SH-SY5Y (cell line): ENCODE measurements at regions not wholly inside any gene's neighbourhood (a gene's known extent, or its start where the extent isn't known, plus 50 kb on each side); places are given as distances from the start of the nearest gene placed in this dataset.

ENCODE experiments used
- GATA2 ChIP-seq: IDR thresholded peaks from 2 replicates; pipeline ENCODE4 v1.6.1; 2011; ENCODE audit warnings: mild to moderate bottlenecking, low read depth, low read length
- GATA3 ChIP-seq: IDR thresholded peaks from 2 replicates; pipeline ENCODE4 v1.6.1; 2011; ENCODE audit warnings: low read depth, mild to moderate bottlenecking, low read length, moderate library complexity

DNA sequence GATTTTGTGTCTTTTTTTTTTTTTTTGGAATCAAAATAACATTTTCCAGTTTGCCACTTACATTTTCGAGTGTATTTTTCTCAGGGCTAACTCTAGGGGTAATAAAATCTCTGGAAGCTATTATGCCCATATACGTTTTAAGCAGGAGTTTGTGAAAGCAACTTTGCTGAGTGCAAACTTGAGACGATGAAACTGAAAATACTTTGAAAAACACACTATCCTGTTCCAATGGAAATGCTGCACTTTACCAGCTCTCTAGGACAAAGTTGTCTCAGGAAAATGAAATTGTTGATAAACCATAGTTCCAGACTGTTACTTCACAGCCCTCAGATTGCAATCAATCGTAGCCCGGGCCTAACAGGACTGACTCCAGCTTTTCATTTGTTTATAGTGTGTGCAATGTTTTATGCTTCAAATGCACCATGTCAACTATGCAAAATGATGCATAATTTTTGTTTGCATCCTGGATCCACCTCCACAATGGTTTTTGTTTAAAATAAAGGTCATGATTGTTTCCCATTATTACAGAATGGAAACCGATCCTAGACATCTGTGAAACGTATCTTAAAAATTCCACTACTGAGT is 220.6 kb upstream of the PKN2 start:
- TF ChIP-seq GATA2 (no peak), GATA3 (no peak)

DNA sequence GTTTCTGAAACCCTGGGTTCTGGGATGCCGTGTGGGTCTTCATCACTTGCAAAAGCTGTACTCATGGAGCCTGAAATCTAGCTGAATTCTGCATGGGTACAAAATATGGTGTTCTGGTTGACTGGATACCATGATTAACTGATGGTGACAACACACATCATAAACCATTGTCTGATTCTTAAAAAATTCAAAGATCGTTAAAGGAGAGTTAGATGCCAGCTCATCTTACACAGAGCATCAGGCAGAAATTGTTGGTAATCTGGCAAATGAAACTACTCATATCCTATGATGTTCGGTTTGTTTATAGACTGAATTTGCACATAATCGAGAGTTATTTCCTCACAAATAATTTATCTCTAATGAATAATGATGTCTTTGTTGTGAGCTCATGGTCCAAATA is 218.1 kb upstream of the PKN2 start:
- no peak for TF ChIP-seq GATA2
- TF ChIP-seq GATA3, result no peak

DNA sequence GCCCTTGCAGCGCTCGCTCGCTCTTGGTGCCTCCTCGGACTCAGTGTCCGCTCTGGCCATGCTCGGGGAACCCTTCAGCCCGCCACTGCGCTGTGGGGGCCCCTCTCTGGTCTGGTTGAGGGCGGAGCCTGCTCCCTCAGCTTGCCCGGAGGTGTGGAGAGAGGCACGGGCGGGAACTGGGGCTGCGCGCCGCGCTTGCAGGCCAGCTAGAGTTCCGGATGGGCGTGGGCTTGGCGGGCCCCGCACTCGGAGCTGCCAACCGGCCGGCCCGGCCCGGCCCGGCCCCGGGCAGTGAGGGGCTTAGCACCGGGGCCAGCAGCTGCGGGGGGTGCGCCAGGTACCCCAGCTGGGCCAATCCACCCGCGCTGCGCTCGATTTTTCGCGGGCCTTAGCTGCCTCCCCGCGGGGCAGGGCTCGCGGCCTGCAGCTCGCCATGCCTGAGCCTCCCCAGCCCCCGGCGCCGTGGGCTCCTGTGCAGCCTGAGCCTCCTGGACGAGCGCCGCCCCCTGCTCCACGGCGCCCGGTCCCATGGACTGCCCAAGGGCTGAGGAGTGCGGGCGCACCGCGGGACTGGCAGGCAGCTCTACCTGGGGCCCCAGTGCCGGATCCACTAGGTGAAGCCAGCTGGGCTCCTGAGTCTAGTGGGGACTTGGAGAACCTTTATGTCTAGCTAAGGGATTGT is 217.0 kb upstream of the PKN2 start:
- TF ChIP-seq GATA2 (no peak), GATA3 (no peak)

DNA sequence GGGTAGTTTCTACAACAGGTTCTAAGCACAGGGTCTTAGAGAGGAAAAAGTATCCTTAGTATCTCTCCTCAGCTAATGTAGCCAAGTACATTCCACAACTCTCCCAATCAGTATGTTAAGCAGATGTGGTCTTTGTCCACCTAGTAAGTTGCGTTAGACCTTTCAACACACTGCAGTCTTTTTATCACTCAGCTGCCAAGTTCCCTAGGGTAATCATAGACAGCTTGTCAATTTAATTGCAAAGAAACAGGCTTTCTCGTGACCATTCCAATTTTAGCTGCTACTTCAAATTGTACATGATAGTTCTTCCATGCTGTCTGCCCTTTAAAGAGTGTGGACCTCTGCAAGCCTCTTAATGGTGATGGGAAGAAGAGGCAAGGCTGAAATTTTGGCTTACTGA is 211.8 kb upstream of the PKN2 start:
- TF ChIP-seq GATA3 (no peak), GATA2 (no peak)

DNA sequence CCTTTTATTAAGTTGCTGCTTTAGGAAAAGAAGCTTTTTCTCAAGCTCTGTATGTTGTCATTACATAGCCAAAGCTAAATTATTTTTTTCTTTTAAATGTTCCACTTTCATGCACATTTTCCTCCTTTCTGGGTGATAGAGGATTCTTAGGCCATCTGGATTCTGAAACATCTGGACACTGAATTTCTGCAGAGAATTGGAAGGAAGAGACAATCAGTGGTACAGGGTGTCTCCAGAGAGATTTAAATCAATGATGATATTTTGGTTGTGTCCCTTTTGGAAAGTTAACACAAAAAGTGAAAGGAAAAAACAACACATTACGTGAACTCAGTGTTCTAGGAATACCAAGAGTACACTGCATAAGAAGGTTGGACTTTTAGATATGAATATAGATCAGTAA is 211.4 kb upstream of the PKN2 start:
- no peak for TF ChIP-seq GATA2
- TF ChIP-seq GATA3, result no peak

DNA sequence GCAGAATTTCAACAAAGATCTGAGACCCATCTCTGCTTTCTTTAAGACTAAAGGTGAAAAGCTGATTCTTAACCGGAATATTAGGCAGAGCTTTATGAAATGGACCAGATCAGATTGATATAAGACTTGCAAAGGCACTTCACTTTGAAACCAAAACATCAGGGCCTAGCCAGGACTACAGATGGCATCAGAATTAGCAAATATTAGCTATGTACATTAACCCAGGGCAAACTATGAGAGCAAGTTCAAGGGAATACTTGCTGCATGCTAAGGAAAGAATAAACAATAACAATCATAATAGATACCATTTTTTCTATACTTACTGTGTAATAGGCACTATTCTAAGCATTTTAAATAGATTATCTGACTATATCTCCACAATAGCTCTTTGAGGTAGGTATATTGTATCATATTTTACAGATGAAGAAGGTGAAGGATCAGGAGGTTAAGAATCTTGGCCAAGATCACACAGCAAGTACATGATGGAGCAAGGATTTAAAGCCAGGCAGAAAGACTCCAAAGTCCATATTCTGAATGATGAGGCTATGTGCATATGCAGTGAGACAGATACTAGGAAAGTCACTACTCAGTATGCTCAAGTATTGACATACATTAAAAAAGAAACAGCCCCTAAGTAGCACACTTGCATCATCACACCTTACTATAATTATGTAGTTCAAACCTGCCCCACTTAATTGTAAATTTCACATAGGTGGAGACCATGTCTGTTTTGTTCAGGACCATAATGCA is 209.3 kb upstream of the PKN2 start:
- TF ChIP-seq GATA2, result no peak
- no peak for TF ChIP-seq GATA3

DNA sequence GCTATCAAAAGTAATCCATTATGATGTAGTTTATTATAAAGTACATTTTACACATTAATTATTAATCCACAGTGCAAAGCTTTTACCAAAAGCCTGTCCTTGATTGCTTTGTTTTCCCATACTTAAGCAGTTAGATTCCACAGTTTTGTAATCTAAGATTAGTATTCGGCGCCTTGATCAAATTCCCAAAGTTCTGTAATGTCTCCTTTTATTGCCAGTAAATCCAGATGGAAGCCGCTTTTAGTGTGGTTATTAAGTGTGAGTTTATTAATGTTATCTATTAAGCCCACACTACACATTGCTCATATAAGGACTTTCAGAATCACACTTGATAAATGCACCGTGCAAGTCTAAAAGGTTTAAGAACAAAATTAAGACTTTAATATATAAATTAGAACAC is 199.2 kb upstream of the PKN2 start:
- TF ChIP-seq GATA3 (no peak), GATA2 (no peak)

DNA sequence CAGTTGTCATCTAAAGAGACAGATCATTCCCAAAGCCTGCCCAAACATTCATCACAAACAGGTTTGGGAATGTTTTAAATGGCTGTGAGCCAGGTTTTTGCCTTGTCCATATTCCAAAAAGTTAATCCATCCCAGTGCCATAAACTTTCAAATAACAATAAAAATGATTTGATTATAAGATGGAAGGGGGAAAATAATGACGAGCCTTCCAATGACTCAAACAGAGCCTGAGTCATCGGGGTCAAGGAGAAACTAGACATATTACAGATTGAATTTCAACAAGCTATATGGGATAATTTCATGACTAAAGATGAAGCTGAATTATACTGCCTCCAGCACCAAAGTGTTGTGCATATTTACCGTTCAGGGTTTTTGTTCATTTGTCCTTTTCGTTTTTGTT is 195.8 kb upstream of the PKN2 start:
- TF ChIP-seq GATA3, result no peak
- TF ChIP-seq GATA2, result no peak

DNA sequence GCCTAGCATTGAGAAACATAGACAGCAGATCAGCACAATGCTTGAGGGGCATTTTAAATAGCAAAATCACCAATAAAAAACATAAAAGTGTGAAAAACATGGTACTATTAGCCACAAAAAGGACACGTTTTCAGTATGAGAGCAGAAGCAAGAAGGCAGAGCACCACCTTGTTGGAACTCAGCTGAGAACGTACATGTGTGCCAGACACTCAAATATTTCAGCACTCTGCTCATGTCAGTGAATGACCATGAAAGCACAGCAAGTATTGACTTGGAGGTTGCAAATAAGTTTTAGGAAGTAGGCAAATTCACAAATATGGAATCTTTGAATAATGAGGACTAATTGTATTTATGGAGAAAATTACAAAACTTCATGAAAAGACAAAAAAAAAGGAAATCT is 193.4 kb upstream of the PKN2 start:
- no peak for TF ChIP-seq GATA3
- TF ChIP-seq GATA2, result no peak

DNA sequence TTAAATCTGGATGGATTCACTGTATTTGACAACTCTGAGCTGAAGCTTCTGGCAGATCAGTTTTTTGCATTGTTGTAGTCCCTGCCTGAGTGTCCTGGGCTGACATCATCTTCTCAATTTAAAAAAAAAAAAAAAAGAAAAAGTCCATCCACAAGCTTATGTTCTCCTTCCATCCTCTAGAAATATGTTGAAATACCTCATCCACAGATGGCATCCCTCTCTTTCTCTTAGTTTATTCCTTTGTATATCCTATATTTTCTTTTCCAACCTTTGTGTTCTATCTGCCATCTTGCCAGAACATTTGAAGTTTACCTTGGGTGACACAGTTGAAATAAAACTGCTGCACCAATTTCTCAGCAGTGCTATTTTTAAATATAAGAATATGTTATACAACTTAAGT is 184.4 kb upstream of the PKN2 start:
- TF ChIP-seq GATA3 (no peak), GATA2 (no peak)

DNA sequence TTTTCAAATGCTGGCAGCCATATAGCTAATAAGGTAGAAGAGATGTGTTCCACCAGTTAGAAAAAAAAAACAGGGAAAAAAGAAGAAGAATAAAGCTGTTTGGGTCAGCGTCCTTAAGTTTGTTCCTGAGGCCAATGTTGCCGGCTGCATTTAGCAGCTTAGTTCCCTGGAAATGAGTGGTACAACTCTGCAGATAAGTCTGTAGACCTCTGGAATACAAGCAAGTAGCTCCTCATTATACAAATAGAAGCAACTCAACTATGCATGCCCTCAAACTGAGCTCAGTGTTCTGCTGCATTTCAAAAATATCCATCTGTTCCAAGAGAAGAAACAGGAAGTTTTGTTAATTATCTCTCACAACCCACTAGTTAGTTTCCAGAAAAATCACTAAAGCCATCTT is 181.2 kb upstream of the PKN2 start:
- no peak for TF ChIP-seq GATA2
- no peak for TF ChIP-seq GATA3

DNA sequence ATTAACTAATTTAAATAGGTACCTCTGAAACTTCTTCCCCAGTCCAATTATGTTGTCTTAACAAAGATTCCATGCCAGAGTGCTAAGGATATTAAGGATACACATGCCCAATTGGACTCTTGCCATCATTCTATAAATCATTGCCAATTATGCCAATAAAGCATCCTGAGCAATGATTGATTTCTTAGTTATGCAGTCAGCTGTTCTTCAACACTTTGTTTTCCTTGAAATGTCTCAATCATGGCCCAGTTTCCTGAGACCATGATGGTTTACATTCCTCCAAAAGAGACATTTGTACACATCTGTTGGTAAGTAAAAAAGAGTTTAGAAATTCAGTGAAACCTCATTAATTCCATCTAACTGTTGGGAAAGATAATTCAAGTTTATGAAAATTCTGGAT is 180.4 kb upstream of the PKN2 start:
- TF ChIP-seq GATA2, result no peak
- TF ChIP-seq GATA3, result no peak

DNA sequence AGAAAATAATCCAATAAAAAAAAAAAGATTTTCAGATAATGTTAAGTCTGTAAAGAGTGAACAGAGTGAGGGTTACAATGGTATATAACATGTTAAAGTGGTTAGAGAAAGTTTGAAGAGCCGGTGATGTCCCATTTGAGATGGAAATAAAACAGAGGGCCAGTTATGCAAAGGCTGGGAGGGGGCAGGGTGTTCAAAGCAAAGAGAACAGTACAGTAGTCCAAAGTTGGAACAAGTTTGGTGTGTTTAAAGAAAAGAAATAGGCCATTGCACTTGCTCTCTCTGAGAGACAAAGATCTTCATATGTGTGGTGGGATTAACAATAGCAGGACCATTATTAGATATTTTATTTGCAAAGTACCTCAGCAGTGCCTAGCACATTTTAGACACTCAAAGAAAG is 179.5 kb upstream of the PKN2 start:
- no peak for TF ChIP-seq GATA2
- no peak for TF ChIP-seq GATA3

DNA sequence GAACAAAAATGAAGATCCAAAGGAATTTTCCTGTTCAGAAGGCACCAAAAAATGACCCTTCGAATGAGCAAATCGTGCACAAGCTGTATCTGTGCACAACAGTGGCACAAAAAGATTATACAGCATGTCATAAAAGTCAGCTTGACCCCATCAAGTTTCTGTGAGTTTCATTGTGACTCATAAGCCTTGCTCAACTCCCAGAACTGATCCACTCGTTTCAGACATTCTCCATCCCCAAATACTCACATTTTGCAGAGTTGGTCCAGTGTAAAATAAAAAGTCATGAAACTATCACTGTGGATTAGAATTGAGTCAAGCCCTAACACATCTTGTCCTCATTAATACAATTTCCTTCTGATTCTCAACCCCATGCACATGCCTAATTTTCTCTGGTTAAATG is 174.7 kb upstream of the PKN2 start:
- TF ChIP-seq GATA3 (no peak), GATA2 (no peak)

DNA sequence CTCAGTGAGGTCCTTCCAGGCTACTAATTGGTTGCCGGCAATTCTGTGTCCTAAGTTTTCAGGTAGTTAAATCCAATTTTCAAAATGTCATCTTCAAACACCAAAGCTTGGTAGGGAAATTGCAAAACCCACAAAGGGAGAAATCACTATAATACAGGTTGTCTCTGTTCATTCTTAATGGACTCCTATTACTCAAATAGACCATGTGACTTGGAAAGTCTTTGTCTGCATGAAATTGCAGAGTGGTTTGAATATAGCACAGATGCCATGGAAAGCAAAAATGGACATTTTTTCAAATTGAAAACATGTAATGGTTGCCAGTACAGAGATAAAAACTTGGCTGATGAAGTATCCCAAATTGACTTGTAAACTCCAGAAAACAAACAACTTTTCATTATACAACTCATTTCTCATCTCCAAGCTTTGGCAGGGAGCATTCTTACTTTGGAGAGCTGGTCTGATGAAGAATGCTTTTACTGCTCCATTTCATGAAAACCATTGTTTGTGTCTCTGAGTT is 169.5 kb upstream of the PKN2 start:
- TF ChIP-seq GATA3 (no peak), GATA2 (no peak)
